ENCODE measurements at regions not wholly inside any gene's neighbourhood (a gene's known extent, or its start where the extent isn't known, plus 50 kb on each side); places are given as distances from the start of the nearest gene placed in this dataset.

GRCh38 chr4:35423104-35423503, 821.2 kb downstream of the ARAP2 start:
- no peak for TF ChIP-seq CTCF (conservative IDR thresholded peaks at IDR 0.05 in 1 of 2, IDR thresholded peaks at IDR 0.05 in 1 of 2; ENCODE audit: low read depth in 1 of 2, low read length in 2 of 2)
- TF ChIP-seq EZH2 (IDR thresholded peaks at IDR 0.05; ENCODE audit: low read length, missing control alignments): no peak

Data from fibroblast of lung (primary cell).